GM12878 (cell line): ENCODE measurements at regions not wholly inside any gene's neighbourhood (a gene's known extent, or its start where the extent isn't known, plus 50 kb on each side); places are given as distances from the start of the nearest gene placed in this dataset.

Source experiments
- ATAC-seq: fragments of 200-7000 bp; cut with Tn5 transposase; 3 replicates; pipeline ENCODE4 v1.9.1; 2020; ENCODE audit warnings: mild to moderate bottlenecking, moderate library complexity
- BruUV-seq: library from RNA; stranded (reverse); fragments of 400-500 nt; replicated peaks from 2 replicates; lab custom pipeline; 2021; lab: Mats Ljungman, UMichigan
- CTCF ChIA-PET: fragments of 300-600 bp; sonication (Branson Sonifier 250); formaldehyde crosslinking; extraction: SDS; loops from one replicate; lab custom pipeline; 2021; ENCODE audit warnings: inconsistent platforms; lab: Yijun Ruan, JAX
- POLR2A ChIA-PET: fragments of 350-600 bp; formaldehyde crosslinking; extraction: SDS; loops from one replicate; lab custom pipeline; 2021; ENCODE audit warnings: inconsistent platforms; lab: Charles Lee
- RAD21 ChIA-PET: fragments of 300-600 bp; sonication (Branson Sonifier 250); formaldehyde crosslinking; loops from one replicate; lab custom pipeline; 2023; ENCODE audit warnings: antibody characterized with exemption; ENCODE audit not compliant: unreplicated experiment; lab: Charles Lee
- SMC1A ChIA-PET: fragments of 300-600 bp; sonication (Branson Sonifier 250); formaldehyde crosslinking; loops from one replicate; lab custom pipeline; 2023; ENCODE audit not compliant: unreplicated experiment, uncharacterized antibody; lab: Charles Lee
- DNase-seq: peaks from one replicate; pipeline ENCODE4 v3.0.0-alpha.2; 2011; ENCODE audit warnings: low read depth, low spot score
- FAIRE-seq: peaks from 3 replicates; lab custom pipeline; 2011; peaks lifted over from hg19 to GRCh38; lab: Jason Lieb, UNC
- H2AFZ ChIP-seq: 2 replicates; pipeline ENCODE4 v1.6.0; 2011; ENCODE audit warnings: low read depth, low read length, control low read depth; ENCODE audit not compliant: control insufficient read depth
- H3K27ac ChIP-seq: 2 replicates; pipeline ENCODE4 v1.5.1; 2011; ENCODE audit warnings: control low read depth; ENCODE audit not compliant: control insufficient read depth, insufficient read depth
- H3K27me3 ChIP-seq, 2 experiments: replicated peaks in 1 of 2; 2 replicates each; pipeline versions ENCODE4 v1.6.0 to v1.6.1; 2011; ENCODE audit warnings: low read length in 1 of 2; ENCODE audit not compliant: control insufficient read depth in 2 of 2, insufficient read depth in 2 of 2
- H3K36me3 ChIP-seq, 2 experiments: 2 replicates each; pipeline ENCODE4 v1.5.1; 2011; ENCODE audit warnings: low read length in 1 of 2; ENCODE audit not compliant: control insufficient read depth in 2 of 2, insufficient read depth in 2 of 2
- H3K4me1 ChIP-seq: 2 replicates; pipeline ENCODE4 v1.6.1; 2011; ENCODE audit warnings: mild to moderate bottlenecking, low read length, moderate library complexity, mixed read lengths; ENCODE audit not compliant: control insufficient read depth, insufficient read depth
- H3K4me2 ChIP-seq: 2 replicates; pipeline ENCODE4 v1.6.0; 2011; ENCODE audit warnings: control low read depth; ENCODE audit not compliant: control insufficient read depth, insufficient read depth
- H3K4me3 ChIP-seq: fragments of 200-600 bp; sonication (generic); 2 replicates; pipeline ENCODE4 v1.5.1; 2016
- H3K79me2 ChIP-seq: 2 replicates; pipeline ENCODE4 v1.6.0; 2011; ENCODE audit warnings: low read length; ENCODE audit not compliant: control insufficient read depth, insufficient read depth
- H3K9ac ChIP-seq: 2 replicates; pipeline ENCODE4 v1.8.0; 2011; ENCODE audit warnings: low read length, control low read depth, mixed read lengths; ENCODE audit not compliant: control insufficient read depth, insufficient read depth
- H3K9me3 ChIP-seq: replicated peaks from 3 replicates; pipeline ENCODE4 v1.5.1; 2011; ENCODE audit warnings: mild to moderate bottlenecking, low read length; ENCODE audit not compliant: control insufficient read depth, insufficient read depth
- H4K20me1 ChIP-seq: 2 replicates; pipeline ENCODE4 v1.6.0; 2011; ENCODE audit not compliant: control insufficient read depth, insufficient read depth
- CEBPB ChIP-seq, 2 experiments: fragments of 150-350 bp in 1 of 2; IDR thresholded peaks; 2 replicates each; pipeline ENCODE4 v1.6.1; 2012 to 2014; ENCODE audit warnings: low read depth in 2 of 2, low read length in 2 of 2, borderline replicate concordance in 1 of 2, inconsistent platforms in 1 of 2
- CHD4 ChIP-seq: fragments of 200-600 bp; sonication (generic); IDR thresholded peaks from 2 replicates; pipeline ENCODE4 v1.6.1; 2016; ENCODE audit warnings: mild to moderate bottlenecking
- CREM ChIP-seq: IDR thresholded peaks from 2 replicates; pipeline ENCODE4 v1.6.1; 2014; ENCODE audit warnings: antibody characterized with exemption, low read depth
- POLR2A ChIP-seq: IDR thresholded peaks from 2 replicates; pipeline ENCODE4 v1.6.1; 2011; ENCODE audit warnings: low read depth, mild to moderate bottlenecking, low read length
- PRDM15 ChIP-seq: fragments of 450-650 bp; formaldehyde crosslinking; IDR thresholded peaks from 2 replicates; pipeline ENCODE4 v1.4.0; 2020; ENCODE audit warnings: mild to moderate bottlenecking, moderate library complexity
- SMC3 ChIP-seq: IDR thresholded peaks from 2 replicates; pipeline ENCODE4 v1.6.1; 2011; ENCODE audit warnings: low read length, improper control_type of control experiment, borderline replicate concordance
- SUPT20H ChIP-seq: IDR thresholded peaks from 2 replicates; pipeline ENCODE4 v1.6.1; 2011; ENCODE audit warnings: low read depth, mild to moderate bottlenecking, low read length, moderate library complexity, borderline replicate concordance; ENCODE audit not compliant: control insufficient read depth
- TBL1XR1 ChIP-seq: IDR thresholded peaks from 2 replicates; pipeline ENCODE4 v1.6.1; 2012; ENCODE audit warnings: low read depth, low read length, improper control_type of control experiment
- ZBTB40 ChIP-seq: fragments of 450-650 bp; IDR thresholded peaks from 2 replicates; pipeline ENCODE4 v1.6.1; 2016; ENCODE audit warnings: mild to moderate bottlenecking, moderate library complexity, borderline replicate concordance
- WGBS: methylation state at CpG from one replicate; pipeline ENCODE4 v1.1.6; 2016; ENCODE audit warnings: low lambda C conversion rate; ENCODE audit not compliant: insufficient replicate concordance, insufficient coverage; ENCODE audit errors: missing lambda C conversion rate; 5-methylcytosine and 5-hydroxymethylcytosine counted together
- in situ Hi-C: fragments of 300-500 bp; cut with MboI; formaldehyde crosslinking; loops from 9 replicates; pipeline ENCODE4 v1.14.3; 2018; ENCODE audit warnings: mixed read lengths
- intact Hi-C: fragments of 100-400 bp; cut with micrococcal nuclease; formaldehyde crosslinking; loops from one replicate; pipeline ENCODE4 v1.14.2; 2022; ENCODE audit not compliant: unreplicated experiment

GRCh38 chr1:84083307-84083706 lies 60.8 kb upstream of the PRKACB start:
- H3K9ac ChIP-seq = no peak overlapping the region
- no peak for FAIRE-seq

More at GRCh38 chr1:84083307-84083706, 60.8 kb upstream of the PRKACB start:
- no peak overlapping the region for H3K27ac ChIP-seq
- SMC1A ChIA-PET = no interaction called here
- in situ Hi-C loops (no loop called here), intact Hi-C loops (no loop called here)
- no peak overlapping the region for H2AFZ ChIP-seq
- RAD21 ChIA-PET = no interaction called here
- no peak overlapping the region for H3K4me3 ChIP-seq
- 83% methylated on average over 3 of the region's 3 CpGs for WGBS
- POLR2A ChIA-PET = no interaction called here
- no peak overlapping the region for H3K4me2 ChIP-seq
- no peaks in the 10 kb centered on the region for H3K4me1 ChIP-seq
- DNase-seq (no peak), ATAC-seq (no peak)
- no peaks in the 10 kb centered on the region; the same call in 1 of the 2 replicates for H3K79me2 ChIP-seq
- H3K36me3 ChIP-seq = no peaks in the 10 kb centered on the region
- no TSS peak for BruUV-seq
- H3K9me3 ChIP-seq = no peaks in the 10 kb centered on the region
- no peaks in the 10 kb centered on the region for H4K20me1 ChIP-seq
- TF ChIP-seq CREM = no peak
- TF ChIP-seq ZBTB40 = no peak
- no peak for TF ChIP-seq PRDM15 (CRISPR knock-in tag)
- no peak for TF ChIP-seq CHD4
- no peak for TF ChIP-seq SUPT20H
- TF ChIP-seq CEBPB (IDR thresholded peaks at IDR 0.05; ENCODE audit: borderline replicate concordance in 1 of 2, low read depth in 2 of 2, low read length in 2 of 2) = no peak
- no peak for TF ChIP-seq POLR2A
- TF ChIP-seq SMC3 = no peak
- no peak for TF ChIP-seq TBL1XR1
- CTCF ChIA-PET = no interaction called here
- no peaks in the 10 kb centered on the region for H3K27me3 ChIP-seq
